Skin of body (tissue), 1 donor: ENCODE measurements at regions not wholly inside any gene's neighbourhood (a gene's known extent, or its start where the extent isn't known, plus 50 kb on each side); places are given as distances from the start of the nearest gene placed in this dataset.

Experiments used
- DNase-seq: peaks from one replicate; lab custom pipeline; 2025; lab: John Stamatoyannopoulos, UW

GRCh38 chr14:61625165-61625564 lies 70.1 kb upstream of the HIF1A start:
- no peak for DNase-seq

GRCh38 chr14:61627612-61628011 lies 67.7 kb upstream of the HIF1A start:
- DNase-seq: no peak

- DNase-seq: no peak
Observed at GRCh38 chr14:61628016-61628725, 67.1 kb upstream of the HIF1A start.

GRCh38 chr14:61630399-61631044 lies 64.8 kb upstream of the HIF1A start:
- no peak for DNase-seq

DNA sequence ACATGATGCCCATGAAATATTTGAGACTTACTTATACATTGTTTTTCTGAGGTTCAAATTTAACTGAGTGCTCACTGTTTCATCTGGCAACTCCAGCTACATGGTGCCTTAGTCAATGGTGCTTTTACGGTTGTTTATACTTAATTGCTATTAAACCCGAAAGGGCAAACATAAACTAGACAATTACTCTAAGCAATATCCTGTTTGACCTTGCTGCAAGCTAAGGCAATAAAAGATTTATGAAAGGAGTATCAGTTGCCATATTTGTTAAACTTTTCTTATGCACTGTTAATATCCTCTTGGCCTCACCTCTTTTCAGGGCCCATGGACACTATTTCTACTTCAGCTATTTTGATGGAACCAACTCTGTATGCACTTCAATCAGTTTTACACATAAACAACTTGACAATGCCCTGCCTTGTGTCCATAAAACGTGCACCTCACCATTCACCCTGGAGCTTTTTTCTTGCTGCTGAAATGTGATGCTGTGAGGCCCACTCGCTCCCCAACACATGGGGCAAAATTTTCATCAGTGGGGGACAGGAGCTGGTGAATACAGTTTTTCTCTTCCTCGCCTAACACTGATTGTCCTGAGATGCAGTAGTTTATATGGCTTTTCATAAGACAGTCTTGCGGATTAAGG lies 64.1 kb upstream of the HIF1A start:
- DNase-seq: no peak

DNA sequence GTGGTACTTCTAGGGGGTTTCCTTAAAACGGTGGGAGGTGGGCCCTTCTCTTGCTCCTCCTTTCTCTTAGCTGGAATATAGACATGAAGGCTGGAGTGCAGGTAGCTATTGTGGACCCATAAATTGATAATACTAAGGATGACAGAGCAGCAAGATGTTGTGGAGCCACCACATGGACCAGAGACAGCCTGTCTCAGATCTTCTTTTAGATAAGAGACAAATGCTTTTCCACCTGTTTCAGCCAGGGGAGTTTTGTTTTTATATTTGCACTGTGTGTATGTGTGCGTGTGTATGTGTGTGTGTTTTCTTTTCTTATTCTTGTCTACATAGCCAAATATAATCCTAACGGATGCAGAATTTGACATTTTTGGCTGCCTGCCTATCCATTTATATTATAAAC lies 62.9 kb upstream of the HIF1A start:
- no peak for DNase-seq

DNA sequence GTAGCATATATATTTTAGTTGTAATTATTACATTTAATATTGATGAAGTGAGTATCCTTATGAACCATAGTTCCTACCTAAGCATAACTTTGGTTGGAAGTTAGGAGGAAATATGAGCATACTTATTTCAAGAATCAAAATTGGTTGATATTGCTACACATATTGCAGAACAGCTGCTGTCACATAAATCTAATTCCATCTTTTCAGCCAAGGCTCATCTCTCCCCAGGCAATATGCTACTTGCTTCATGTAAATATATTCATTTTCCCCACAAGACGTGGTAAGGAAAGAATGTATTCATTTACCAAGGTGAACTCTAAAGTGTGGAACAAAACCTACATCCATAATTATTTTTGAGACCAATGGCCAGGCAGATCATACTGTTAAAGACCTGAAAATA lies 62.5 kb upstream of the HIF1A start:
- DNase-seq: no peak

GRCh38 chr14:61636291-61636690 lies 59.0 kb upstream of the HIF1A start:
- no peak for DNase-seq

- DNase-seq: no peak
Observed at GRCh38 chr14:61636779-61637178, 58.5 kb upstream of the HIF1A start.

GRCh38 chr14:61638595-61639387 lies 56.5 kb upstream of the HIF1A start:
- DNase-seq: no peak

GRCh38 chr14:61640158-61641136 lies 54.9 kb upstream of the HIF1A start:
- no peak for DNase-seq

- DNase-seq: no peak
Observed at GRCh38 chr14:61641914-61642613, 53.2 kb upstream of the HIF1A start.

- DNase-seq: no peak
Observed at GRCh38 chr14:61642614-61642982, 52.7 kb upstream of the HIF1A start.

DNA sequence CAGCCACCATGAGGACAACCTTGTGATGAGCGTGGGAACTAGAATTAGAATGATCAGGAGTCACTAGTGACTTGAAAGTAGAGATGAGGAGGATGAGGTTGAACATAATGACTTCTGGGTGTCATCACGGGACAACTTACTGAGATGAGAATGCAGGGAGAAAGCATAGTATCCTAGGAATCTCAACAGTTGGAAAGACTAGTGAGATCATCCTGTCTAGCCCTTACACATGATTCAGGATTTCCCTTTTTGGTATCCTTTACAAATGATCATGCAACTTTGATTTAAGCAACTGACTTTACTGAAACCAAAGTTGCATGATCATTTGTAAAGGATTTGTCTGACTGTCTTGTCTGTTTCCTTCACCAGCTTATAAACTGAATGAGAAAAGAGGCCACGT lies 51.8 kb upstream of the HIF1A start:
- DNase-seq: no peak

- DNase-seq: no peak
Observed at GRCh38 chr14:61644175-61644574, 51.1 kb upstream of the HIF1A start.

GRCh38 chr14:61644834-61645233 lies 50.5 kb upstream of the HIF1A start:
- no peak for DNase-seq

GRCh38 chr14:61645247-61645646 lies 50.1 kb upstream of the HIF1A start:
- no peak for DNase-seq
